ENCODE measurements at regions not wholly inside any gene's neighbourhood (a gene's known extent, or its start where the extent isn't known, plus 50 kb on each side); places are given as distances from the start of the nearest gene placed in this dataset.

DNA sequence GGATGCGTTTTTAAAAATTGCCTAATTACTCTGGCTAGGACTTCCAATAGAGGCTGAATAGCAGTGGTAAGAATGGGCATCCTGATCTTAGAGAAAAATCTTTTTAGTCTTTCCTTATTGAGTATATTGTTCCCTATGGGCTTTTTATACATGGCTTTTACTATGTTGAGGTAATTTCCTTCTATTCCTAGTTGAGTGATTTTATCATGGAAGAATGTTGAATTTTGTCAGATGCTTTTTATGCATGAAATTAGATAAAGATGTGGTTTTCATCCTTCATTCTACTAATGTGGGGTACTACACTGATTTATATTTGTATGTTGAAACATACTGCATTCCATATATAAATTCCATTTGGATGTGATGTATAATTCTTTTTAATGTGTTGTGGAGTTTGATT is 2673.8 kb downstream of the PCDH9 start:
- TF ChIP-seq CTCF (IDR thresholded peaks at IDR 0.05; ENCODE audit: insufficient read depth, low read length, poor library complexity, severe bottlenecking), result no peak
- no peak for TF ChIP-seq EZH2phosphoT487 (conservative IDR thresholded peaks at IDR 0.05; ENCODE audit: low read length)

All from SU-DHL-6 (cell line).